Activated CD8-positive, alpha-beta memory T cell treated with anti-CD3 and anti-CD28 coated beads for 36 hours (primary cell): ENCODE measurements at regions not wholly inside any gene's neighbourhood (a gene's known extent, or its start where the extent isn't known, plus 50 kb on each side); places are given as distances from the start of the nearest gene placed in this dataset.

Experiments
- CTCF ChIA-PET: fragments of 350-600 bp; sonication (Branson Sonifier 250); formaldehyde crosslinking; loops from one replicate; lab custom pipeline; 2021; ENCODE audit warnings: antibody characterized with exemption; lab: Charles Lee
- POLR2A ChIA-PET: fragments of 350-600 bp; sonication (Branson Sonifier 250); formaldehyde crosslinking; loops from one replicate; lab custom pipeline; 2021; ENCODE audit warnings: antibody characterized with exemption; lab: Charles Lee

GRCh38 chr5:24397601-24398000, 247.2 kb downstream of the CDH10 start:
- CTCF ChIA-PET = no interaction called here
- POLR2A ChIA-PET = no interaction called here

DNA sequence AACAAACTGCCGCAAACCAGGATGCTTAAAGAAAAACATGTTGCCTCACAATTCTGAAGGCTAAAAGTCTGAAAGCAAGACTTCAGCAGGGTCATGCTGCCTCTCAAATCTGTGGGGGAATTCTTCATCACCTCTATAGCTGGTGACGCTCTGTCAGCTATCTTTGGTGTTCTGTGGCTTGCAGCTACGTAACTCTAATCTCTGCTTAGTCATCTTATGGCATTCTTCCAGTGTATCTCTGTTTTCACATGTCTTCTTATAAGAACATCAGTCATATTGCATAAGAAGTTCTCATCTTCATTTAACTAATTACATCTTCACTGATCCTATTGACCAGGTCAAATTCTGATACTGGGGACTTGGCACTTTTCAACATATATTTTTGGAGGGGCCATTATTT, 243.0 kb downstream of the CDH10 start:
- POLR2A ChIA-PET = no interaction called here
- CTCF ChIA-PET = no interaction called here

- POLR2A ChIA-PET = no interaction called here
- CTCF ChIA-PET = no interaction called here
These were observed 237.3 kb downstream of the CDH10 start for GRCh38 chr5:24407466-24407865.

- POLR2A ChIA-PET = no interaction called here
- CTCF ChIA-PET = no interaction called here
These were observed 216.4 kb downstream of the CDH10 start for GRCh38 chr5:24428345-24428744.

DNA sequence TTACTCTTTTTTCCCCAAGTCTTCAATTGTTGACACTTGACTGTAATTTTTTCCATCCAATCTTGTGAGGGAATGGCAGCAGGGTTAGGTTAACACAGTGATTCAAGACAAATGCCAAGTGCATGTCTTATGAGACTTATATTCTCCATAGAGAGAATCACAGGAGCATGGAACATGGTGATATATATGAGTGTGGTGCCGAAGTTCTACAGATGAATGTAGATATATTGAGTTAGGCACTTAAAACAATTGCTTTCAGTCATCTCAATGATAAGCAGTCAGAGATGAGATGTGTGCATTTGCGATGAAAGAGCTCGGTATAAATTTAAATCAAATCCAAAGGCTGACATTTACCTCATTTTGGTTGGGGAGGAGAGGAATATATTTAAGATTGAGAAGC, 211.2 kb downstream of the CDH10 start:
- CTCF ChIA-PET = no interaction called here

More for the DNA sequence above, 211.2 kb downstream of the CDH10 start:
- POLR2A ChIA-PET = no interaction called here
